ENCODE measurements at regions not wholly inside any gene's neighbourhood (a gene's known extent, or its start where the extent isn't known, plus 50 kb on each side); places are given as distances from the start of the nearest gene placed in this dataset.

- H3K27ac ChIP-seq (replicated peaks) = peak overlapping the region; percentile 86
- no peaks in the 10 kb centered on the region for H3K27me3 ChIP-seq (ENCODE audit: low read depth)
- no peaks in the 10 kb centered on the region for H3K36me3 ChIP-seq
- no peak for DNase-seq
- no peaks in the 10 kb centered on the region for H3K9me3 ChIP-seq (replicated peaks)
- no peak overlapping the region for H3K4me3 ChIP-seq
- H3K4me1 ChIP-seq = peaks cover 42% of the 10 kb centered on the region
- intact Hi-C loops (cut with micrococcal nuclease) = no loop called here
- no peak for TF ChIP-seq CTCF (IDR thresholded peaks at IDR 0.05; ENCODE audit: borderline replicate concordance)
Observed at GRCh38 chr20:17808782-17809181, 109.0 kb downstream of the BANF2 start.

DNA sequence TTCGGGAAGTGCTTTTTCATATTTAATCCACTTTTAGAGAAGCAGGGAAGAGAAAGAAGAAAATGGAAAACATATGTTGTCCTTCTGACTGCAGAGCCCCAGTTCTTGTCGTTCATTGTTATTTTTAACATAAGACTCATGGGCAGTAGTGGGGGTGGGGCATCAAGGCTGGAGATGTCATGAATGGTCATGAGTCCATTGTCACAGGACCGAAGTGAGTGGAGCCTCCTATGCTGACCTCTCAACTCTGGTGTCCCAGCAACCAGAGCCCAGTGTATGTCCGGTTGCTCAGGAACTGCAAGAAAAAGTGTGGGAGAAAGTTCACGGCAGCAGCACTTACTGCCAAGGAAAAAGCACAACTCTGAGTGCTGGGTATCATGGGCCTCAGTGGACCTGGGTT lies 108.6 kb downstream of the BANF2 start:
- peak; percentile 50 for DNase-seq
- intact Hi-C loops (cut with micrococcal nuclease) = no loop called here
- H3K9me3 ChIP-seq (replicated peaks) = no peaks in the 10 kb centered on the region
- peak overlapping the region; percentile 86 for H3K27ac ChIP-seq (replicated peaks)
- no peak for TF ChIP-seq CTCF (IDR thresholded peaks at IDR 0.05; ENCODE audit: borderline replicate concordance)
- H3K27me3 ChIP-seq (ENCODE audit: low read depth) = no peaks in the 10 kb centered on the region
- no peaks in the 10 kb centered on the region for H3K36me3 ChIP-seq
- H3K4me3 ChIP-seq = no peak overlapping the region
- peaks cover 42% of the 10 kb centered on the region for H3K4me1 ChIP-seq

DNA sequence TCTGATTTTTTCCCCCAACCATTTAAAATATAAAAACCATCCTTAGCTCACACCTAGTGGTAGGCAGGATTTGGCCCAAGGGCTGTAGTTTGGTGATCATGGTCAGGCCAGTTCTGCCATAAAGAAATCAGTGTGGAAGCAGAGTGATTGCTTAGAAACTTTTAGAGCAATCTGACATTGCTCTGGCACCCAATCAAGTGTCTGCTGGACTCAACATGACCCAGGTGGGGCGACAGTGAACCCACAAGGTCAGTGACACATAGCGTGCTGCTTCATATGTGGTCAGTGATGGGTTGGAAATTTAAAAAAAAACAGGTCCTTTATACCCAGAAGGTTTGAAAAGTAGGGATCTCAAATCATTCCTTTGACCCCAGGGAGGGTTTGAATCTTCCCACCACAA lies 107.9 kb downstream of the BANF2 start:
- no peak overlapping the region for H3K4me3 ChIP-seq
- DNase-seq = no peak
- no peaks in the 10 kb centered on the region for H3K36me3 ChIP-seq
- H3K27ac ChIP-seq (replicated peaks) = peak overlapping the region; percentile 86
- peaks cover 42% of the 10 kb centered on the region for H3K4me1 ChIP-seq
- TF ChIP-seq CTCF (IDR thresholded peaks at IDR 0.05; ENCODE audit: borderline replicate concordance) = no peak
- H3K9me3 ChIP-seq (replicated peaks) = no peaks in the 10 kb centered on the region
- intact Hi-C loops (cut with micrococcal nuclease) = no loop called here
- no peaks in the 10 kb centered on the region for H3K27me3 ChIP-seq (ENCODE audit: low read depth)

DNA sequence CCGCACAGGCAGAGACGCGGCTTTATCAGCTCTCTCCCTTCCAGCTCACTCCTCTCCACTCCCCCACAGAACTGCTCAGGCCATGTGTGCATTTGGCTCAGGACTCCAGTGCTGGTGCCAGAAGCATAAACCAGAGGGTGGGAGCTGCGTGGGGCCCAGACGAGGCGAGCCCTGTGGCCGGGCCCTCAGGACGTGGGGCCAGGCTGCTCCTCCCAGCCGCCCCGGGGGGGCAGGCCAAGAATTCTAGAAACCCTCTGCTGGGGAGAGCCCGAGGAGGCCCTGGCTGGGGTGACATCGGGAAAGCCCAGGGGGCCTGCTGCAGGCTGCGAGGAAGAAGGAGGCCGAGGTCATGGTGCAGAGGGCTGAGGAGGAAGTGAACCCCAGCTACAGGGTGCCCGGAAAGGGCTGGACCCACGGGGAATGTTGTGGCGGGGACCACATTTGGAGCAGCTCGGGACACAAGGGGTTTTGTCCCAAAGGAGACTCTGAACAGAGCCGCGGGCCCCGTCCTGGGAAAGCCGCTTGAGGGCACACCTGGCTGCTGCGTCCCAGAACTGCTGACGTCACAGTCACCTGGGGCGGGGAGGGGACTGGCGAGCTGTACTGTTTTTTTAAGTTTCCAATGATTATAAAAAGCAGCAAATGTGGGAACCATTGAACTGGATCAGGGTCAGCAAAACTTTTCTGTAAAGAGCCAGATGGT lies 107.1 kb downstream of the BANF2 start:
- intact Hi-C loops (cut with micrococcal nuclease) = no loop called here

DNA sequence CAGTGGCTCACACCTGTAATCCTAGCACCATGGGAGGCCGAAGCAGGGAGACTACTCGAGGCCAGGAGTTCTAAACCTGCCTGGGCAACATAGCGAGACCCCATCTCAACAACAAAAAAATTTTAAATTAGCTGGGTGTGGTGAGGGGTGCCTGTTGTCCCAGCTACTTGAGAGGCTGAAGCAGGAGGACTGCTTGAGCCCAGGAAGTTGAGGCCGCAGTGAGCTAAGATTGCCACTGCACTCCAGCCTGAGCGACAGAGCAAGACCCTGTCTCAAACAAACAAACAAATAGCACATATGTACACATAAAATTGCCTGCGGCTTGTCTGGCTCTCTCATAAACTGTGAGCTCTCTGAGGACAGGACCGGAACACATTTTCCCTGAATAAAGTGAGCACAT lies 106.3 kb downstream of the BANF2 start:
- intact Hi-C loops (cut with micrococcal nuclease) = no loop called here
- no peaks in the 10 kb centered on the region for H3K9me3 ChIP-seq (replicated peaks)
- no peaks in the 10 kb centered on the region for H3K36me3 ChIP-seq
- peak overlapping the region; percentile 36 for H3K4me3 ChIP-seq
- TF ChIP-seq CTCF (IDR thresholded peaks at IDR 0.05; ENCODE audit: borderline replicate concordance) = no peak
- no peak for DNase-seq
- H3K27me3 ChIP-seq (ENCODE audit: low read depth) = no peaks in the 10 kb centered on the region
- H3K27ac ChIP-seq (replicated peaks) = peak overlapping the region; percentile 86
- H3K4me1 ChIP-seq = peaks cover 42% of the 10 kb centered on the region

More for the DNA sequence above, 107.1 kb downstream of the BANF2 start:
- H3K36me3 ChIP-seq = no peaks in the 10 kb centered on the region
- H3K27ac ChIP-seq (replicated peaks) = peak overlapping the region; percentile 86
- H3K27me3 ChIP-seq (ENCODE audit: low read depth) = no peaks in the 10 kb centered on the region
- peaks cover 42% of the 10 kb centered on the region for H3K4me1 ChIP-seq
- H3K9me3 ChIP-seq (replicated peaks) = no peaks in the 10 kb centered on the region
- DNase-seq = peak; percentile 85
- peak; percentile 29 for TF ChIP-seq CTCF (IDR thresholded peaks at IDR 0.05; ENCODE audit: borderline replicate concordance)
- peak overlapping the region; percentile 36 for H3K4me3 ChIP-seq

Data from left ventricle myocardium inferior (tissue), 1 donor.